ENCODE measurements at regions not wholly inside any gene's neighbourhood (a gene's known extent, or its start where the extent isn't known, plus 50 kb on each side); places are given as distances from the start of the nearest gene placed in this dataset.
"Not testable (repeated sequence)": the region's sequence is repeated elsewhere in the genome, so short reads cannot be mapped to it uniquely, and the experiment has no call there.

DNA sequence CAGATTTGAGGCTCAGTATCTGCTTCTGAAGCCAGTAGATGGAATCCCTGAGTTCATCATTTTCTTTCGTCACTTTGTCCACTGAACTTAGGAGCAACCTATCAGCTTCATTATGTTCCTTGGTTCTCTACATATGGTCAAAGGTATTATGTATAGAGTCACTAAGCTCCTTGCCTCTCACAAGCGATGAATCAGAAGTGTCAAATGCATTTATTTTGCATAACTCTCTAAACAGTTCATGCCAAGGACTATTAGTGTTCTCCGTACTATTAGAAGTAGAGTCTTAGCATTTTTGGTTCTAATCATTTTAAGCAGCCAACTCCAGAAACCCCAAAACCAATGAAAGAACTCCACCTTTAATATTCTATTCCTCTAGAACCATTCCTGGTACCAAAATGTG is 278.5 kb downstream of the C12orf75 start:
- not testable (repeated sequence) for H3K27me3 Mint-ChIP-seq; DNase-seq (ENCODE audit: low spot score); H3K4me1 Mint-ChIP-seq (ENCODE audit: low read depth in 2 of 2); ATAC-seq; H3K4me3 Mint-ChIP-seq; H3K27ac Mint-ChIP-seq; H3K36me3 Mint-ChIP-seq; H3K9me3 Mint-ChIP-seq

DNA sequence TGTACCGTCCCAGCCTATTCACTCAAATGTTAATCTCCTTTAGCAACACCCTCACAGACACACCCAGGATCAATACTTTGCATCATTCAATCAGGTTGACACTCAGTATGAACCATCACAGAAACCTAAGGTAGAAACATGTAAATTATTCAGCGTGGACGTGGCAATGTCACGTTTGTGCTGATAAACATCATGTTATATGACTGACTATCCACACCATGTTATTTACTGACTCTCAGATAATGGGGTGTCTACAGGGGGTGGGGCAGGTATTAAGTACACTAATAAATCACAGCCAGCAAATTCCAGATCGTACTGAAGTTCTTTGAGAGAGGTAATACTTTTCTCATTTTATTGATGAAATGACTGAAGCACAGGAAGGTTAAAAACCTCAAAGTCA is 280.0 kb downstream of the C12orf75 start:
- Mint-ChIP-seq H3K27me3 (peaks cover 6 to 9% of the 10 kb centered on the region in 2 donors), H3K9me3 (no peaks in the 10 kb centered on the region)
- no peak for ATAC-seq

DNA sequence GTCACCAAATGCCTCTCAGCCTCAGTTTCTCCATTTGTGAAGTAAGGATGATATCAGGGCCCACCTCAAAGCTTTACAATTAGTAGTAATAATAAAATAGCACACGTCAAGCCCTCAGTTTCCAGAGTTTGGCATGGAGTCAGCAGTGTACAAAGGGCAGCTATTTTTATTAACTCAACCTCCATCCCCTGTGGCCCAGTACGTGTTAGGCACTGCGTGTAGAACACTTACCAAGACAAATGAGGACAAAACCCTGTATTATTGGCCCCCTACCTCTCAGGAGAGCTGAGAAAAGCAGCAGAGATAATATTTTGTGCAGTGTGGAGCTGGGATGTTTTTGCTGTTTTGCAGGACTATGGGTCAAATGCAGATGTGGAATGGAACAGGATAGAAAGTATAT is 280.8 kb downstream of the C12orf75 start:
- ATAC-seq, result no peak
- no peak overlapping the region for H3K27ac Mint-ChIP-seq
- H3K9me3 Mint-ChIP-seq, result no peaks in the 10 kb centered on the region
- peaks cover 7 to 9% of the 10 kb centered on the region in 2 donors for H3K27me3 Mint-ChIP-seq
- H3K4me1 Mint-ChIP-seq (ENCODE audit: low read depth in 2 of 2), result no peaks in the 10 kb centered on the region
- no peaks in the 10 kb centered on the region for H3K36me3 Mint-ChIP-seq
- H3K4me3 Mint-ChIP-seq, result no peak overlapping the region
- no peak for DNase-seq (ENCODE audit: low spot score)

More for the DNA sequence above, 280.0 kb downstream of the C12orf75 start:
- DNase-seq (ENCODE audit: low spot score), result no peak
- Mint-ChIP-seq H3K4me1 (ENCODE audit: low read depth in 2 of 2) (no peaks in the 10 kb centered on the region), H3K4me3 (no peak overlapping the region), H3K27ac (no peak overlapping the region), H3K36me3 (no peaks in the 10 kb centered on the region)

DNA sequence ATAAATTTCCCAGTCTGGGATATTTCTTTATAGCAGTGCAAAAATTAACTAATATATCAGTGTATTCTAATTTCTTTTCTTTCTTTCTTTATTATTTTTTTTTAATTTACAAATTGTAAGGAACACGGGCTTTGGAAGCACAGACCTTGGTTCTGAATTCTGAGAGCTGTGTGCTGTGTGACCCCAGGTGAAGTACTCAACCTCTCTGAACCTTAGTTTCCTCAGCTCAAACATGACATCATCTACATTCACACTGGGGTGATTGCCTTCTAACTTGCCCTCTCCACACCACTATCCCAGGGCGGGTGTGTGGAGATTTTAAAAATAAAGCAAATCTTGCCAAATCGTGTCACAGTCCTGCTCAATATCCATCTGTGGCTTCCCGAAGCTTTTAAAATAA is 282.8 kb downstream of the C12orf75 start:
- no peak overlapping the region for H3K4me3 Mint-ChIP-seq
- no peaks in the 10 kb centered on the region for H3K4me1 Mint-ChIP-seq (ENCODE audit: low read depth in 2 of 2)
- no peaks in the 10 kb centered on the region for H3K9me3 Mint-ChIP-seq
- H3K27me3 Mint-ChIP-seq, result peaks cover 8 to 15% of the 10 kb centered on the region in 2 donors
- no peaks in the 10 kb centered on the region for H3K36me3 Mint-ChIP-seq
- H3K27ac Mint-ChIP-seq, result no peak overlapping the region
- ATAC-seq (no peak), DNase-seq (ENCODE audit: low spot score) (no peak)

DNA sequence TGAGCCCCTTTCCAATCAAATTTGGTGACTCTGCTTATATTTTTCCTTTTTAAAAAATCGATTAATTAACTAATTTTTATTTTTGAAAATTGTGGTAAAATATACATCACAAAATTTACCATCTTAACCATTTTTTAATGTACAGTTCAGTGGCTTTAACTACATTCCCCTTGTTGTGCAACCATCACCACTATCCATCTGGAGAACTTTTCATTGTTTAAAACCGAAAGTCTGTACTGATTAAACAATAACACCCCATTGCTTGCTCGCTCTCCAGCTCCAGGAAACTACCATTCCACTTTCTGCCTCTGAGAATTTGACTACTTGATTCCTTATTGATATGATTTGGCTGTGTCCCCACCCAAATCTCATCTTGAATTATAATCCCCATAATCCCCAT is 283.4 kb downstream of the C12orf75 start:
- ATAC-seq (no peak), DNase-seq (ENCODE audit: low spot score) (no peak)
- Mint-ChIP-seq H3K4me3 (no peak overlapping the region), H3K27ac (no peak overlapping the region), H3K9me3 (no peaks in the 10 kb centered on the region), H3K36me3 (no peaks in the 10 kb centered on the region), H3K4me1 (ENCODE audit: low read depth in 2 of 2) (no peaks in the 10 kb centered on the region), H3K27me3 (peaks cover 8 to 17% of the 10 kb centered on the region in 2 donors)

DNA sequence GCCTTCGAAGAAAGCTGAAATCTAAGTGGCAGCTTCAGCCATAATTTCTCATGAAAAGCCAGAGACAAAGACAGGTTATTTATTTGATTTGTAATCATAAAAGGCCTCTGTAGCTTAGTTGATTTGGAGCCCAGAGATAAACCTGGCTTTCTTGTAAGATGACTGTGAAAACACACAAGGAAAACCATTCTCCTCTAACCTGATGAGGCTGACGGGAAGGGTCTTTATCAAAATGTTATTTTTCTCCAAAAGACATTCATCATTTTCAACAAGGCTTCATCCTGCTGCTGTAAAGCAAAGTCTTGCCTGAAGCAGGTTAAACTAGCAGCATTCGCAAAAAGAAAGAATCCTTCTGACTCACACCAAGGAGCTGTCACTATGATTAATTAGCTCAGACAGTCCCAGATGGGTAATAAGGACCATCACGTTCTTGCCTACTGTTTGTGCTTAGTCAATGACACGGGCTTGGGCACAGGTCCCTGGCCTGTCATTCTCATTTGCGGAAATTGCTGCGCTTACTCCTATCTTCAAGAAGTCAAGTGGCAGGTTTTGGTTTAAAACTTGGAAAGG is 286.6 kb downstream of the C12orf75 start:
- H3K4me1 Mint-ChIP-seq (ENCODE audit: low read depth in 2 of 2), result no peaks in the 10 kb centered on the region
- H3K9me3 Mint-ChIP-seq, result no peaks in the 10 kb centered on the region
- H3K4me3 Mint-ChIP-seq, result no peak overlapping the region
- H3K27me3 Mint-ChIP-seq, result peaks cover 12 to 28% of the 10 kb centered on the region in 2 donors
- H3K27ac Mint-ChIP-seq, result no peak overlapping the region
- no peak for ATAC-seq
- H3K36me3 Mint-ChIP-seq, result no peaks in the 10 kb centered on the region
- no peak for DNase-seq (ENCODE audit: low spot score)

DNA sequence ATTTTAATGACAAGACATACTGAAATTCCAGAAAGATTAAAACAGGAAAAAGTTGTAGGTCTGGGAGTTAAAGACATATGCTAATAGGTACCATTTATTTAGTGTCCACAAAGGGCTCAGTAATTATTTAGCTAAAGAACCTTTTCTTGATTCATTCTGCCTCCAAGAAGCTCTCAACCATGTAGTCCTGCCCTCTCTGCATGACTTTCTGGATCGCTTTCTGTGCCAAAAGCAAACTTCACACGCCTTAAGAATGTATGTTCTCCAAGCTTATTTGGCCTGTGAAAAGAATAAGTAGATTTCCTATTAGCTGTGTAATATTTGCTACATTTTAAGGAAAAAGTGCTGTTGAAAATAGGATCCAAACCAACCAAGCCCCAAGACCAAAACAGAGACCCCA is 291.7 kb downstream of the C12orf75 start:
- Mint-ChIP-seq H3K27me3 (peaks cover 10 to 30% of the 10 kb centered on the region in 2 donors), H3K4me3 (no peak overlapping the region), H3K27ac (no peak overlapping the region), H3K9me3 (no peaks in the 10 kb centered on the region), H3K36me3 (no peaks in the 10 kb centered on the region), H3K4me1 (ENCODE audit: low read depth in 2 of 2) (no peaks in the 10 kb centered on the region)
- ATAC-seq, result no peak
- DNase-seq (ENCODE audit: low spot score), result no peak

DNA sequence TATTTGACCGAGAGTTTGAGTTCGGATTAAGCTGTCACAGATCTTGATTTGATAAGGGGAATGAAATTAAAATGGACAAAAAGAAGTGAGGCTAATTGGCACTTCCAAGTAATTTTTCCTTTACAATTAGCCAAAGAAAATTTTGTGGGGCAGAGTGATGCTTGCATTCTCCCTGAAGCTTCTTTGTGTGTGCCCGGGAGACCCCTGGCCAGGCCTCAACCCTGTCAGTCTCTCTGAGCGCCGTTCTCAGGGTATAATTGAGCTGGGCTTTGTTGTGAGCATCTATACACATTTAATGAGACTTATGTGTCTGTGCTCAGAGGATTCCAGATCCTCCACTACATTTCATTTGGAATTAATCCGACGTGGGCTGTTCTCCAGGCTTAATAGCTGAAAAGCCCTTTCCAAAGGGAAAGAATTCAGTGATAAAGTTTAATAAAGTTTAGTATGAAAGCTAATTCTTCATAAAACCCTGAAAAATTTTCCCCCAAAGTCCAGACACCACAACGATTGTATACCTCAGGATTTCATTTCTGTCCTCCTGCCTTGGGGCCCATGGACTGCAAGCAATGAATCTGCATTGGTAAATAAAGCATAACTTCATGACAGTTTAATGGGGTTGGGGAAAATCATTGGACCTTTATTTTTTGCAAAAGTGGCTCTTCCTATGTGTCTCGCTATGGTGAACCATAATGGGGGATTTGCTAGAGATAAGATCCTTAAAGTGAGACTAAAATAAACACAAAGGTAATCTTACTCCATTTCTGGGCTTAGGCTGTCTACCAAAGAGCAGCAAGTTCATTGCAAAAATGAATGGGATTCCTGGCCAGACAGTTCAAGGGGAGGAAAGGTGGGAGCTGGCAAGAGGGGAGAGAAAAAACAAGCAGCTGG is 292.6 kb downstream of the C12orf75 start:
- Mint-ChIP-seq H3K36me3 (no peaks in the 10 kb centered on the region), H3K9me3 (no peaks in the 10 kb centered on the region), H3K4me3 (no peak overlapping the region), H3K27me3 (peaks cover 8 to 30% of the 10 kb centered on the region in 2 donors), H3K4me1 (ENCODE audit: low read depth in 2 of 2) (no peaks in the 10 kb centered on the region), H3K27ac (no peak overlapping the region)
- no peak for ATAC-seq
- no peak for DNase-seq (ENCODE audit: low spot score)

DNA sequence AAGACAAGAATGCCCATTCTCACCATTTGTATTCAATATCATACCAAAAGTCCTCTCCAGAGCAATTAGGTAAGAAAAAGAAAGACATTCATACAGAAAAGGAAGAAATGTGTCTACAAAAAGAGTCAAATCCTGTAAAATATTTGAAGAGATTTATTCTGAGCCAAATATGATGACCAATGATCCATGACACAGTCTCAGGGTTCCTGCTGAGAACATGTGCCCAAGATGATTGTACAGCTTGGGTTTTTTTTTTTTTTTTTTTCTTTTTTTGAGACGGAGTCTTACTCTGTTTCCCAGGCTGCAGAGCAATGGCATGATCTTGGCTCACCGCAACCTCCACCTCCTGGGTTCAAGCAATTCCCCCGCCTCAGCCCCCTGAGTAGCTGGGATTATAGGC is 296.2 kb downstream of the C12orf75 start:
- ATAC-seq (no peak), DNase-seq (ENCODE audit: low spot score) (no peak)
- H3K27ac Mint-ChIP-seq, result no peak overlapping the region
- no peaks in the 10 kb centered on the region for H3K9me3 Mint-ChIP-seq
- no peak overlapping the region for H3K4me3 Mint-ChIP-seq
- peaks cover 6 to 22% of the 10 kb centered on the region in 2 donors for H3K27me3 Mint-ChIP-seq
- H3K4me1 Mint-ChIP-seq (ENCODE audit: low read depth in 2 of 2), result no peaks in the 10 kb centered on the region
- no peaks in the 10 kb centered on the region for H3K36me3 Mint-ChIP-seq

DNA sequence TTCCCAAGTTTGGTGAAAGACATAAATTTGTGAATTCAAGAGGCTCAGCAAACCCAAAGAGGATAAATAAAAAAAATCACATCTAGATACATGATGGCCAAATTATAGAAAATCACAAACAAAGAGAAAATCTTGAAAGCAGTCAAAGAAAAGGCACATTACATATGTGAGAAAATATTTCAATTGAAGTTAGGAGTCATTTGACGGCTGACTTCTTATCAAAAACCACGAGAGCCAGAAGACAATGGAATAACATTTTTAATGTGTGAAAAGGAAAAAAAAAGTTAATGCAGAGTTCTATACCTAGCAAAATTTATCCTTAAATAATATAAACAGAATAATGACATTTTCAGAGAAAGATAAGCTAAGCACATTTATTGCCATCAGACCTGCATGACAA is 307.0 kb downstream of the C12orf75 start:
- H3K36me3 Mint-ChIP-seq, result peaks cover 5% of the 10 kb centered on the region
- H3K27me3 Mint-ChIP-seq, result peaks cover 5 to 22% of the 10 kb centered on the region in 2 donors
- H3K4me1 Mint-ChIP-seq (ENCODE audit: low read depth in 2 of 2), result no peaks in the 10 kb centered on the region
- no peak overlapping the region for H3K27ac Mint-ChIP-seq
- DNase-seq (ENCODE audit: low spot score), result no peak
- ATAC-seq, result no peak
- H3K9me3 Mint-ChIP-seq, result peaks cover 4% of the 10 kb centered on the region
- no peak overlapping the region for H3K4me3 Mint-ChIP-seq

DNA sequence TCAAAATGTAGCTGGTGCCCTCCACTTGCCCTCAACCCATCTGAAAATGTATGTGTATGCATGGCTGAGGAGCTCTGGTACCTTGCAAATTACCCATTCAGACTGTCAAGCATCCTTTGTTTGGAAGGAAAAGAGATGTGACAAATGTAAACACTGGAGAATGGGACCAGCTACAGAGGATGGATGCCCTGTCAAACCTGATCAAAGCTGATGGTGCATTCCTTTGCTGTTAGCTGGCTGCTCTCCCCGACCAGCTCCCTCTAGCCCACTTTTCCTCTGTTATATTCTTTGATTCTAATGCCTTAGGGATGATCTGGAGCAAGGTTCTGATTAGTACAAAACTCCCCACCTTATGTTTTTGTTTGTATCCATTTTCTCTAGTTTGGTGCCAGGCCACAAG is 310.3 kb downstream of the C12orf75 start:
- Mint-ChIP-seq H3K9me3 (peaks cover 4% of the 10 kb centered on the region), H3K4me1 (ENCODE audit: low read depth in 2 of 2) (no peaks in the 10 kb centered on the region), H3K27ac (no peak overlapping the region), H3K4me3 (no peak overlapping the region), H3K36me3 (peaks cover 5% of the 10 kb centered on the region), H3K27me3 (peaks cover 12 to 29% of the 10 kb centered on the region in 2 donors)
- no peak for ATAC-seq
- DNase-seq (ENCODE audit: low spot score), result no peak

DNA sequence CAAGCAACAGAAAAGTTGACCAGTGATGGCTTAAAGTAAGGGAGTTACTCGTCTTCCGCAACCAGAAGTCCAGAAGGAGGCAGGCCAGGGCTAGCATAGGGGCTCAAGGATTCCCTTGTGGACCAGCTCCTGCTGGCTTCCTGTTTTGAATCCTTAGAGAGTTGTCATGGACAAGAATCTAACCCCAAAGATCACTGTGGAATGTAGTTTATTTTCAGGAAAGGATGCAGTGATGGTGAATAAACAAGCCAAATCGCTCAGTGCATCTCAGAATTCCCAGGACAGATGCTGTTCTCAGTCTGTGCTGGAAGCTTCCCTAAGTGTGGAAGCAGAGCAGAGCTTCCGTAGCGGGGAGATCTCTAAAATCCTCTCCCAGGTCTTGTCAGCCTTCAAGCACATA is 311.3 kb downstream of the C12orf75 start:
- DNase-seq (ENCODE audit: low spot score) (no peak), ATAC-seq (no peak)
- Mint-ChIP-seq H3K27me3 (peaks cover 10 to 22% of the 10 kb centered on the region in 2 donors), H3K4me1 (ENCODE audit: low read depth in 2 of 2) (no peaks in the 10 kb centered on the region), H3K36me3 (peaks cover 5% of the 10 kb centered on the region), H3K4me3 (no peak overlapping the region), H3K27ac (no peak overlapping the region), H3K9me3 (peaks cover 4% of the 10 kb centered on the region)

DNA sequence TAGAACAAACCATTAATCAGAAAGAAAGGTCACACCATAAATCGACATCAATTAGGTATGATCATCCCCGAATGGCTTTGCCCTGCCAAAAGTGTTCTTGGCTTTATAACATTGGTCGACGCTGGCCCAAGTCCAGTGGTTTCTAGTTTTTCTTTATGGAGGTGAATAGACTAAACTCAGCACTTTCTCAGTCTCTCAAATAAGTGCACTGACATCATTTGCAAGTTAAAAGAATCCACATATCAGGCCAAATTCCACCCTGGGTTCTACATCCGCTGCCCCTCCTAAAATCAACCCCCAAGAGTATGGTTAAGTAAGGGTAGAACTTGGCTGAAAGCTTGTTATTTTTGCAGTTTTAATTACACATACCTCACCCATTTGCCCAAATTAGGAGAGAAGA is 314.3 kb downstream of the C12orf75 start:
- no peak for ATAC-seq
- H3K9me3 Mint-ChIP-seq, result no peaks in the 10 kb centered on the region
- no peak overlapping the region for H3K4me3 Mint-ChIP-seq
- peaks cover 10 to 30% of the 10 kb centered on the region in 2 donors for H3K27me3 Mint-ChIP-seq
- no peaks in the 10 kb centered on the region for H3K4me1 Mint-ChIP-seq (ENCODE audit: low read depth in 2 of 2)
- DNase-seq (ENCODE audit: low spot score), result no peak
- no peaks in the 10 kb centered on the region for H3K36me3 Mint-ChIP-seq
- H3K27ac Mint-ChIP-seq, result no peak overlapping the region

DNA sequence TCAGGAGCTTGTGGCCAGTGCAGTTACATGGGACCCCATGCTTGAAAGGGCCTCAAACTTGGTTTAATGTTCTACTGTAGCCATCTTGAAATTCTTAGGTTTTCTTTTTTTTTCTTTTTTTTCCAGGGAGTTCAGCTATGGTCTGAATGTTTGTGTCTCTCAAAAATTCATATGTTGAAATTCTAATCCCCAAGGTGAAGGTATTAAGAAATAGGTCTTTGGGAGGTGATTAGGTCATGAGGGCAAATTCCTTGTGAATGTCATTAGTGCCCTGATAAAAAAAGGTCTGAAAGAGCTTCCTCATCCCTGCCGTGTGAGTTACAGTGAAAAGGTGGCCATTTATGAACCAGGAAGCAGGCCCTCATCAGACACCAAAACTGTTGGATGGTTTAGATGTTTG is 324.1 kb downstream of the C12orf75 start:
- peaks cover 5 to 19% of the 10 kb centered on the region in 2 donors for H3K27me3 Mint-ChIP-seq
- ATAC-seq (no peak), DNase-seq (ENCODE audit: low spot score) (no peak)
- H3K9me3 Mint-ChIP-seq, result peaks cover 6% of the 10 kb centered on the region
- no peaks in the 10 kb centered on the region for H3K4me1 Mint-ChIP-seq (ENCODE audit: low read depth in 2 of 2)
- no peaks in the 10 kb centered on the region for H3K36me3 Mint-ChIP-seq
- no peak overlapping the region for H3K4me3 Mint-ChIP-seq
- no peak overlapping the region for H3K27ac Mint-ChIP-seq
